CD14-positive monocyte (primary cell): ENCODE measurements at regions not wholly inside any gene's neighbourhood (a gene's known extent, or its start where the extent isn't known, plus 50 kb on each side); places are given as distances from the start of the nearest gene placed in this dataset.
"Not testable (repeated sequence)": the region's sequence is repeated elsewhere in the genome, so short reads cannot be mapped to it uniquely, and the experiment has no call there.

ENCODE experiments used
- DNase-seq, 3 donors: peaks; one replicate each; pipeline ENCODE4 v3.0.0-alpha.2; 2011 to 2022
- H2AFZ ChIP-seq: 2 replicates; pipeline ENCODE4 v1.6.0; 2012; ENCODE audit warnings: mild to moderate bottlenecking, low read depth, low read length, inconsistent platforms; ENCODE audit not compliant: insufficient read depth, poor library complexity, severe bottlenecking
- H3K27ac ChIP-seq, 2 donors: 1 replicate in 1 of 2; 2 replicates in 1 of 2; pipeline ENCODE4 v1.5.1; 2012 to 2013; ENCODE audit warnings: low read length in 2 of 2, control low read depth in 1 of 2, inconsistent platforms in 1 of 2, low read depth in 1 of 2, mild to moderate bottlenecking in 1 of 2
- H3K27me3 ChIP-seq, 2 donors: one replicate each; pipeline versions ENCODE4 v1.6.0 to v1.6.1; 2011 to 2013; ENCODE audit warnings: low read length in 2 of 2; ENCODE audit not compliant: control insufficient read depth in 2 of 2, insufficient read depth in 2 of 2
- H3K36me3 ChIP-seq, 2 donors: replicated peaks in 1 of 2; 1 replicate in 1 of 2; 2 replicates in 1 of 2; pipeline versions ENCODE4 v1.5.1 to v1.6.1; 2012 to 2013; ENCODE audit warnings: low read length in 2 of 2, control low read depth in 1 of 2, inconsistent platforms in 1 of 2, mild to moderate bottlenecking in 1 of 2; ENCODE audit not compliant: insufficient read depth in 2 of 2, control insufficient read depth in 1 of 2
- H3K4me1 ChIP-seq, 2 donors: 1 replicate in 1 of 2; 2 replicates in 1 of 2; pipeline versions ENCODE4 v1.5.1 to v1.6.1; 2012 to 2013; ENCODE audit warnings: low read length in 2 of 2, control low read depth in 1 of 2, inconsistent platforms in 1 of 2, mild to moderate bottlenecking in 1 of 2, moderate library complexity in 1 of 2; ENCODE audit not compliant: insufficient read depth in 2 of 2, control insufficient read depth in 1 of 2
- H3K4me2 ChIP-seq: replicated peaks from 2 replicates; pipeline ENCODE3; 2012; ENCODE audit warnings: low read length, moderate library complexity, mild to moderate bottlenecking; ENCODE audit not compliant: poor library complexity, severe bottlenecking; ENCODE audit errors: extremely low read depth
- H3K4me3 ChIP-seq, 3 experiments: fragments of 200-600 bp in 1 of 3; sonication (generic) in 1 of 3; replicated peaks in 1 of 3; 1 replicate in 2 of 3; 2 replicates in 1 of 3; pipeline ENCODE4 v1.5.1; 2011 to 2013; ENCODE audit warnings: low read length in 3 of 3, mild to moderate bottlenecking in 3 of 3, control low read depth in 2 of 3, low read depth in 2 of 3, inconsistent platforms in 1 of 3, moderate library complexity in 1 of 3
- H3K79me2 ChIP-seq: 2 replicates; pipeline ENCODE4 v1.6.0; 2012; ENCODE audit warnings: mild to moderate bottlenecking, control low read depth, inconsistent platforms, low read length, moderate library complexity; ENCODE audit not compliant: insufficient read depth
- H3K9ac ChIP-seq: 2 replicates; pipeline ENCODE4 v1.6.0; 2017; ENCODE audit warnings: low read length, mild to moderate bottlenecking; ENCODE audit not compliant: insufficient read depth, poor library complexity, severe bottlenecking
- H3K9me3 ChIP-seq, 2 donors: replicated peaks in 1 of 2; 1 replicate in 1 of 2; 2 replicates in 1 of 2; pipeline versions ENCODE4 v1.5.1 to v1.6.1; 2012 to 2013; ENCODE audit warnings: low read length in 2 of 2, control low read depth in 1 of 2; ENCODE audit not compliant: control insufficient read depth in 1 of 2, insufficient read depth in 1 of 2
- H4K20me1 ChIP-seq: 2 replicates; pipeline ENCODE4 v1.6.0; 2012; ENCODE audit warnings: mild to moderate bottlenecking, low read length, control low read depth, moderate library complexity; ENCODE audit not compliant: insufficient read depth
- H3K27ac Mint-ChIP-seq, 7 donors: one replicate each; pipeline ENCODE4 v1.8.0; 2020; ENCODE audit warnings: mild to moderate bottlenecking in 7 of 7, mixed read lengths in 7 of 7, moderate library complexity in 6 of 7, inconsistent platforms in 2 of 7
- H3K27me3 Mint-ChIP-seq, 3 donors: one replicate each; pipeline ENCODE4 v1.8.0; 2021 to 2022; ENCODE audit warnings: low read depth in 3 of 3, mild to moderate bottlenecking in 3 of 3, mixed read lengths in 3 of 3, moderate library complexity in 3 of 3, inconsistent platforms in 1 of 3
- H3K36me3 Mint-ChIP-seq, 2 donors: one replicate each; pipeline ENCODE4 v1.8.0; 2020; ENCODE audit warnings: mixed read lengths in 2 of 2, inconsistent platforms in 1 of 2, mild to moderate bottlenecking in 1 of 2
- H3K4me1 Mint-ChIP-seq: one replicate; pipeline ENCODE4 v1.8.0; 2020; ENCODE audit warnings: mild to moderate bottlenecking, mixed read lengths
- H3K4me3 Mint-ChIP-seq, 2 donors: one replicate each; pipeline ENCODE4 v1.8.0; 2020; ENCODE audit warnings: mild to moderate bottlenecking in 2 of 2, mixed read lengths in 2 of 2, moderate library complexity in 1 of 2
- H3K9me3 Mint-ChIP-seq, 7 donors: one replicate each; pipeline ENCODE4 v1.8.0; 2020 to 2022; ENCODE audit warnings: mixed read lengths in 7 of 7, mild to moderate bottlenecking in 6 of 7, moderate library complexity in 6 of 7, inconsistent platforms in 2 of 7
- WGBS: methylation state at CpG from one replicate; pipeline ENCODE4 v1.1.5; 2013; ENCODE audit warnings: missing lambda C conversion rate; ENCODE audit not compliant: insufficient coverage; 5-methylcytosine and 5-hydroxymethylcytosine counted together
- intact Hi-C, 2 donors: fragments of 100-400 bp; cut with micrococcal nuclease; formaldehyde crosslinking; loops; one replicate each; pipeline versions ENCODE4 v1.15.0 to v1.15.1; 2023

GRCh38 chr4:49575250-49575649, 589.2 kb downstream of the CWH43 start:
- H3K4me1 Mint-ChIP-seq, intact Hi-C loops, H3K4me3 ChIP-seq, H3K36me3 Mint-ChIP-seq, H3K27ac ChIP-seq, H3K79me2 ChIP-seq, H3K36me3 ChIP-seq, H3K27me3 ChIP-seq, H4K20me1 ChIP-seq, DNase-seq, H3K4me2 ChIP-seq, H3K9ac ChIP-seq, H3K4me1 ChIP-seq, H3K27ac Mint-ChIP-seq, H3K27me3 Mint-ChIP-seq, H2AFZ ChIP-seq, H3K4me3 Mint-ChIP-seq: not testable (repeated sequence)
- H3K9me3 ChIP-seq: peaks cover 26 to 56% of the 10 kb centered on the region in 2 donors
- H3K9me3 Mint-ChIP-seq: peaks cover 19 to 51% (median 34%) of the 10 kb centered on the region in 7 donors
- WGBS: 71% methylated on average over 1 of the region's 4 CpGs

- H3K79me2 ChIP-seq, DNase-seq, H3K4me2 ChIP-seq, H3K27ac Mint-ChIP-seq, H3K27me3 ChIP-seq, H3K4me1 ChIP-seq, H3K27ac ChIP-seq, H3K36me3 ChIP-seq, H3K36me3 Mint-ChIP-seq, H3K9ac ChIP-seq, intact Hi-C loops, H3K4me3 Mint-ChIP-seq, H3K4me3 ChIP-seq, H4K20me1 ChIP-seq, H2AFZ ChIP-seq, H3K4me1 Mint-ChIP-seq, H3K27me3 Mint-ChIP-seq: not testable (repeated sequence)
- H3K9me3 Mint-ChIP-seq: peaks cover 17 to 53% (median 29%) of the 10 kb centered on the region in 7 donors
- peaks cover 30 to 65% of the 10 kb centered on the region in 2 donors for H3K9me3 ChIP-seq
- WGBS: 59% methylated on average over 3 of the region's 5 CpGs
Observed at GRCh38 chr4:49578371-49578770, 592.3 kb downstream of the CWH43 start.

GRCh38 chr4:49578899-49579298, 592.8 kb downstream of the CWH43 start:
- H3K36me3 Mint-ChIP-seq, H3K36me3 ChIP-seq, H3K27ac ChIP-seq, H3K4me1 ChIP-seq, H3K27me3 ChIP-seq, H3K4me2 ChIP-seq, H4K20me1 ChIP-seq, H3K9ac ChIP-seq, H3K4me1 Mint-ChIP-seq, H3K4me3 ChIP-seq, intact Hi-C loops, H3K79me2 ChIP-seq, DNase-seq, H3K27ac Mint-ChIP-seq, H3K4me3 Mint-ChIP-seq, H2AFZ ChIP-seq, H3K27me3 Mint-ChIP-seq: not testable (repeated sequence)
- peaks cover 15 to 49% (median 26%) of the 10 kb centered on the region in 7 donors for H3K9me3 Mint-ChIP-seq
- 66% methylated on average over 2 of the region's 2 CpGs for WGBS
- H3K9me3 ChIP-seq: peaks cover 30 to 62% of the 10 kb centered on the region in 2 donors

- H3K27ac Mint-ChIP-seq, H3K4me1 ChIP-seq, H3K27ac ChIP-seq, DNase-seq, H2AFZ ChIP-seq, H3K9ac ChIP-seq, H3K36me3 Mint-ChIP-seq, intact Hi-C loops, H3K79me2 ChIP-seq, H3K4me1 Mint-ChIP-seq, H3K4me3 ChIP-seq, H3K27me3 Mint-ChIP-seq, H4K20me1 ChIP-seq, H3K4me2 ChIP-seq, H3K27me3 ChIP-seq, H3K36me3 ChIP-seq, H3K4me3 Mint-ChIP-seq: not testable (repeated sequence)
- H3K9me3 Mint-ChIP-seq: peaks cover 15 to 46% (median 25%) of the 10 kb centered on the region in 7 donors
- peaks cover 28 to 58% of the 10 kb centered on the region in 2 donors for H3K9me3 ChIP-seq
- WGBS: no CpG with 5 or more reads among the region's 8 CpGs
Observed at GRCh38 chr4:49580166-49580565, 594.1 kb downstream of the CWH43 start.
